ENCODE measurements at regions not wholly inside any gene's neighbourhood (a gene's known extent, or its start where the extent isn't known, plus 50 kb on each side); places are given as distances from the start of the nearest gene placed in this dataset.

GRCh38 chr1:170388489-170388888 lies 143.5 kb upstream of the GORAB start:
- no peak for TF ChIP-seq POLR2A (conservative IDR thresholded peaks at IDR 0.05)
- TF ChIP-seq NR2F6 (CRISPR knock-in tag; IDR thresholded peaks at IDR 0.05) = no peak
- no peak for TF ChIP-seq PATZ1 (CRISPR knock-in tag; IDR thresholded peaks at IDR 0.05; ENCODE audit: borderline replicate concordance)
- TF ChIP-seq CTCF (IDR thresholded peaks at IDR 0.05 in 2 of 3, conservative IDR thresholded peaks at IDR 0.05 in 1 of 3; ENCODE audit: insufficient read depth in 2 of 3, low read depth in 1 of 3, low read length in 3 of 3) = no peak
- TF ChIP-seq THRA (IDR thresholded peaks at IDR 0.05) = no peak
- TF ChIP-seq TAF1 (IDR thresholded peaks at IDR 0.05; ENCODE audit: control insufficient read depth, extremely low read depth, insufficient read depth, low read length, severe bottlenecking) = no peak
- TF ChIP-seq SPI1 (IDR thresholded peaks at IDR 0.05; ENCODE audit: borderline replicate concordance, low read depth, low read length) = no peak
- no peak for TF ChIP-seq CBX2 (IDR thresholded peaks at IDR 0.05; ENCODE audit: insufficient read depth, low read length, poor library complexity, severe bottlenecking)
- no peak for TF ChIP-seq NR3C1 (CRISPR knock-in tag; IDR thresholded peaks at IDR 0.05)
- TF ChIP-seq TEAD2 (tag; IDR thresholded peaks at IDR 0.05) = no peak
- TF ChIP-seq REST (IDR thresholded peaks at IDR 0.05; ENCODE audit: borderline replicate concordance) = no peak
- no peak for TF ChIP-seq REST (CRISPR knock-in tag; IDR thresholded peaks at IDR 0.05; ENCODE audit: low read depth)
- TF ChIP-seq MLLT1 (IDR thresholded peaks at IDR 0.05) = no peak
- TF ChIP-seq NRF1 (conservative IDR thresholded peaks at IDR 0.05 in 1 of 2, IDR thresholded peaks at IDR 0.05 in 1 of 2) = no peak
